AG08396 (cell line): ENCODE measurements at regions not wholly inside any gene's neighbourhood (a gene's known extent, or its start where the extent isn't known, plus 50 kb on each side); places are given as distances from the start of the nearest gene placed in this dataset.
"Not testable (repeated sequence)": the region's sequence is repeated elsewhere in the genome, so short reads cannot be mapped to it uniquely, and the experiment has no call there.

Experiments used
- DNase-seq: peaks from one replicate; pipeline ENCODE4 v3.0.0; 2012; ENCODE audit warnings: low spot score, mixed read lengths

- no peak for DNase-seq
Measured at GRCh38 chr6:3619800-3620199, 131.7 kb downstream of the PXDC1 start.

- DNase-seq = no peak
Measured at GRCh38 chr6:3619201-3619600, 132.3 kb downstream of the PXDC1 start.

DNA sequence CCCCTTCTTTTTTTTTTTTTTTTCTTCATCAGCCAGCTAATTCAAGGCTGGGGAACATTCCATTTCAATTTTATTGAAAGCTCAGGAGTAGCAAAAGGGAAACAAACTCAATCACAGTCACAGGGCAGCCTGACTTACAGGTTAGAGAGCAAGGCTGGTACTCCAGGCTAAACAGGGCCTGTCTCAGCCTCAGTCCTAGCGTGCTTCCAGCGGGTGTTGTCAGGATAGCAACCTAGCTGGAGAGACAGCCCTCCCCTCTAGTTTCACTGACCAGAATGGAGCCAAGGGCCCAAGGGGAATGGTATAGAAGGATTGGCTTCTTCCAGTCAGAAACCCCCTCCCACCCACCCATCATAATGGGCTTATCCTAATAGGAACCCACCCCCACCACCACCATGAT is 132.9 kb downstream of the PXDC1 start:
- DNase-seq = no peak

DNA sequence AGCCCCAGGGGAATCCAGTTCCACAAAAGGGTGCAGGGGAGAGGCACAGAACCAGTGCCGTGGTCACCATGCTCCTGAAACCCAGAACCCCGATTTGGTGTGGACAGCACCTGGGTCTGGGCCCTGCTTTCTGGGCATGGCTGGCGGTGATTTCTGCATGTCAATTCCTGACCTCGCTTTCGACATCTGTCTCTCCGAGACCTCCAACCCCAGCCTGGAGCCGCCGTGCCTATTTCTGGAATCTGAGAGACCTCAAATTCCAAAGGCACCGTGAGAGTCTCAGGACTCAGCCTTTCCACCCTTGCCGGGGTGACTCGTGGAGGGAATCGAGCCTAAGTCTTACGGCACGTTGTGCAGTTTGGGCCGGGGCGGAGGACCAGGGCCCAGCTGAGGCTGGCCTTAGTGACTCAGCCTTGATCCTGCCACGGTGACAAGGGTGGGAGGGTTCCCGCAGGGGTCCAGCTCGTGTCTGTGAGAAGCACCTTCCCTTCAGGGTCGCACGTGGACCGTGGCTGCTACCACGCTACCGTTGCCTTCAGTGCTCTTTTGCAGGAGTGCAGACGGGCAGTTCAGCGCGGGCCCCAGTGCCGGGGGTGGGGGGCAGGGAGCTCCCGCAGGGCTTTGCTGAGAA is 133.7 kb downstream of the PXDC1 start:
- DNase-seq = no peak

DNA sequence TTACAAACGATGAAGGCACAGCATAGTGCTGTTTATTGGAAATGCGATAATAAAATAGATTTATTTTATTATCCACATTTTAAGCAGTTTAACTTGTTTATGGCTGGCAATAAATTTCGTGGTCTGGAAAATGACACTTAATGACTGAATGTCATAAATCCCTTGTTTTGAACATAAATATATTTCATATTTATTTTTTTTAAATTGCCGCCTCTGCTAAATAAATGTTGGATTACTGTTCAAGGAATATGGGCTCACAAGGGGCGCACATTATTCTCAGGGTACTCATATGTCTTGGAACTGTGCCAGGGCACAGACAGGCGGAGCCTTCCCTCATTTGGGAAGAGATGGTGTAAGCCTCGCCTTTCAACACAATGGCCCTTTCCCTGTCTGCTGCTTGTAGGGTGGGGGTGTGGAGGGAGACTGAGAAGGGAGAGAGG is 134.3 kb downstream of the PXDC1 start:
- DNase-seq = no peak

DNA sequence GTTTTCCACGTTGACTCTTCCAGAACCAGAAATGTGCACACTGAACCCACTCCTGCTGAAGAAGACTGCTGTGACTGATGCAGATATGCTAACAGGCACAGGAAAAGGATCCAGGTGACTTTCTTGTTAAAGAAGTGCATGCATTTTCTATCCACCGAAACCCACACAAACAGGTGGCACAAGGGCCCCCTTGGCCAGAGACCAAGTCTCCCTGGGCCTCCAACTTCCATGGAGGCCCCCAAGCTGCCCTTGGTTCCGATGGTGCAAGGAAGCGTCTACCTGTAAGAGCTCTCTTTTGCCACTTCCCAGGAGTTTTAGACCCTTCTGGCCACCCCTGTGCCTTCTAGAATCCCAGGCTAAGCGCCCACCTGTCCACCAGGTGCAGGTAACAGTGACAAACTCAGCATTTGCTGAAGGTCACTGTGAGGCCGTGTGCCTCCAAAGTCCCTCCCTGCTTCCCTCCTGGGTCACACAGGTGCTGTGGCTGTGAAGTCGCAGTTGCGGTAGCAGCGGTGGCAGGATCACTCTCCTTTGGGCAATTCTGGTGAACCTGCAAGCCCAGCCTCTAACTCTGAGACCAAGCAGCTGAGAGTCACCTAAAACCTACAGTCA is 134.8 kb downstream of the PXDC1 start:
- DNase-seq = no peak

DNA sequence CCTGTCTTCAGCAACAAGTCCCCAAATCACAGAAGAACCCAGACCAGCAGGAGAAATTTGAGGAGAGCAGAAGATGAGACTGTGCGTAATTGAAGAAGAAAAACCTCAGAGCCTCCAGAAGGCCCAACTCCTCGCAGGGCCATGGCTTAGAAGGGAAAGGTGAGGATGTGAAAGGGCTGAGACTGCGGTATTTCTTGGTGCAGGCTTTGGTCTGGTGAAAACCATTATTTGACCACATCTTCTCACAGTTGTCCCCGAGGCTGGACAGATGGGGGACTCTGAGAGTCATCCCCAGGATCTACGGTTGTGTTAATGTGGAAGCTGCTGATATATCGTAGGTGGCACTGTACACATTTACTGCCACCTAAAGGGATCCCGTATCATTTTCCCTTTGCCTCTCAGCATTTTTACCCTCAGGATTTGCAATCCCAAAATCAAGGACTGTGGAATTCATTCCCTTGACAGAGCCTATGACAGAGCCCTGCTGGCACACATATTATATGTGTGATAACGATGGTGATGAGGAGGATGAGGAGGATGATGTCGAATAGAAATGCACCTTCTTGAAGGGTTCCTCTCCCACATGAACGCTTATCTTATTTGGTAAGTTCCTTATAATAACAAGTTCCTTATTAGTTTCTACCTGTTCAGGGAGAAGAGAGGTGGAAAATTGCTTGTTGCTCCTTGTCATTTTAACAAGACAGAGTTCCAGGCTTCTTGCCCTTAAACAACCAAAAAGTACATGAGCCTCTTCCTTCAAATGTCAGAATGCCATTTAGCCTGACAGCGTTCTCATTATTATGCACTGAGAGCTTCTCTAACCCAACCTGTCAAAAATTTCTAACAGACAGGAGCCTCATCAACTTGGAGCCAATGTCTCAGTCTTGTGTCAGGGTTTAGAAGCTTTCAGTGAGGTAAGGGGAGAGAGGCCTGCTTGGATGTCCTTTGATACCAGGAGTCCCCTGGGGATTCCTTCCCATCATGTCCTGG is 135.8 kb downstream of the PXDC1 start:
- DNase-seq = no peak

DNA sequence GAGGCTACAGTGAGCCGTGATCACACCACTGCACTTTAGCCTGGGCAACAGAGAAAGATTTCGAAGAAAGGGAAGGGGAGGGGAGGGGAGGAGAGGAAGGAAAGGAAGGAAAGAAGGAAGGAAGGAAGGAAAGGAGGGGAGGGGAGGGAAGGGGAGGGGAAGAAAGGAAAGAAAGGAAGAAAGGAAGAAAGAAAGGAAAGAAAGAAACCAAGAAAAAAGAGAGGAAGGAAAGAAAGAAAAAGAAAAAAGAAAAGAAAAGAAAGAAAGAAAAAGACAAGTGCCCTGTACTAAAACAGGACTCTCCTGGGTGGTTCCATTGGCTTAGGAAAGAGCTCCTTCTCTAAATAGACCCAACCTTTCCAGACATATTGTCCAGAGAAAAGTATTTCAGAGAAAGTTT is 136.6 kb downstream of the PXDC1 start:
- no peak for DNase-seq

- not testable (repeated sequence) for DNase-seq
Measured at GRCh38 chr6:3613565-3613964, 137.9 kb downstream of the PXDC1 start.

- peak; percentile 32 for DNase-seq
Measured at GRCh38 chr6:3612341-3613041, 139.0 kb downstream of the PXDC1 start.

GRCh38 chr6:3610921-3611320 is 140.6 kb downstream of the PXDC1 start:
- no peak for DNase-seq

GRCh38 chr6:3610206-3610605 is 141.3 kb downstream of the PXDC1 start:
- DNase-seq = no peak

DNA sequence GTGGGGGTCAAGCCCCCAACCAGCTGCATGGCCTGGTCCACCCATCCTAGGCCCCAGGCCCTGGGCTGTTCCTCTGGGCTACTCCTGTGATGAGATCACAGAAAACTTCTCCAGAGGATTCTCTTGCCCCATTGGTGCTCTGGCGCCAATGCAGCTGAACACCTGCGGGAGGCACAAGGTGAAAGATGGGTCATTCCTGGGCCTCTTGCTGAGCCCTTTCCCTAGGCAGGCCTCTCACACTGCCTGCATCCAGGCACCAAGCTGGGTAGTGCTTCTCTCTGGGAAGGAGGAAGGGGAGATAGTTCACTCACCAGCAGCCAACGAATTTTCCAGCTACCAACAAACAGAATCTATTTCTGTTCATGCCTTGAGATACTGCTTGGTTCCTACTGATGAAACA is 142.1 kb downstream of the PXDC1 start:
- DNase-seq = no peak

- DNase-seq = no peak
Measured at GRCh38 chr6:3608159-3608558, 143.4 kb downstream of the PXDC1 start.

DNA sequence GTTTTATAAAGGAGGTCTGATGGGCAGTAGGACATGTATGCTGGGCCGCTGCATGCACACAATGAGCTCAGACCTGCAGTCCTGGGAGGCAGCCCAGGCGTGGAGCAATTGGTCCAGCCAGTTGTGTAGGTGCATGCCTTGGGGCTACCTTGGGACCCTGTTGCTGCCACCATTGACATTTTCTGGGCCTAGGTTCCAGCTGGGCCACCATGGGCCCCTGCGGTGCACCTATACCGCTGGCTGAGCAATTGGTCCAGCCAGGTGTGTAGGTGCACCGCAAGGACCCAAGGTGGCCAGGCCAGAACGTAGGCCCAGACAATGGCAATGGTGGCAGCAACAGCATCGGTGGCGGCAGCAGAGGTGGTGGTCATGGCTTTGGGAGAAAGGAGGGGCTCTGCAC is 143.9 kb downstream of the PXDC1 start:
- DNase-seq = no peak

GRCh38 chr6:3607171-3607570 is 144.3 kb downstream of the PXDC1 start:
- DNase-seq = no peak

DNA sequence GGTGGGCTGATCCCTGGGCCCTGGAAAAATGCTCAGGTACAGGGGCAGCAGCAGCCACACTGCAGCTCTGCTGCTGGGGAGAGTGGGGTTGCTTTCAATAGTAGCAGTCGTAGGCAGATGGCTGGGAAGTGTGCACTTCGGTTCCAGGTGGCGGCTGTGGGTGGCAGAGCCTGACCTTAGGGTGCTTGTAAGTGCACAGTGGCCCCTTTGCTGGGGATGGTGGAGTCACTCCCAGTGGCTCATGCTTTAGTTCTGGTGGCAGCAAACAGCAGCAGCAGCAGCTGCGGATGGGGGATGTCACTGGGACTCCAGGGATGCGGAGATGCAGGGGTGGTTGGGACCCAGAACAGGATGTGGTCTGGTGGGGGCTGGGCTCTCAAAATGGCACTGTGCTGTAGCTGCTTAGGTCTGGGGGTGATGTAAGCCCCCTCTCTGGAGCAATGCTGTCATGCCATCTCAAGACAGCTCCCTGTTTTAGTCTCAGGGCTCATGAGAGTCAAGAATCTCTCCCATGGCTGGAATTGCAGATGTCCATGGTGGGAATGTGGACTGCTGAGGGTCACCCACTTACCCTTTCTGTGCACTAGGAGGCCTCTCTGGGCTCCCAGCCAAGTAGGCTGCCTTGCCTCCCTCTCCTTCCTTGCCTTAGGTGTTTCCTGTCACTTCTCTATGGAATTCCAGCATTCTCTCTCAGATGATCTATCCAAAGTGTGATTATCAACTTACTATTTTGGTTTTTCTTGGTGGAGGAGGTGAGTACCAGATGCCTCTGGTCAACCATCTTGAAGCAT is 146.7 kb upstream of the SLC22A23 start:
- no peak for DNase-seq

DNA sequence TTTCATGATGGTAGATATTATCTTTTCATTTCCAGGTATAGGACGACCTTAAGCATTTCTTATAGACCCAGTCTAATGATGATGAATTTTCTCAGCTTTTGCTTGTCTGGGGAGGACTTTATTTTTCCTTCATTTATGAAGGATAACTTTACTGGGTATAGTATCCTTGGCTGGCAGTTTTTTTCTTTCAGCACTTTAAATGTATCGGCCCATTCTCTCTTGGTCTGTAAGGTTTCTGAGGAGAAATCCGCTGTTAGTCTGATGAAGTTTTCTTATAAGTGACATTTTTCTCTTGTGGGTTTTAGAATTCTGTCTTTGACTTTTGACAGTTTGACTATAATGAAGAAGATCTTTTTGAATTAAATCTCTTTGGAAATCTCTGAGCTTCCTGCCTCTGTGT is 144.7 kb upstream of the SLC22A23 start:
- no peak for DNase-seq

DNA sequence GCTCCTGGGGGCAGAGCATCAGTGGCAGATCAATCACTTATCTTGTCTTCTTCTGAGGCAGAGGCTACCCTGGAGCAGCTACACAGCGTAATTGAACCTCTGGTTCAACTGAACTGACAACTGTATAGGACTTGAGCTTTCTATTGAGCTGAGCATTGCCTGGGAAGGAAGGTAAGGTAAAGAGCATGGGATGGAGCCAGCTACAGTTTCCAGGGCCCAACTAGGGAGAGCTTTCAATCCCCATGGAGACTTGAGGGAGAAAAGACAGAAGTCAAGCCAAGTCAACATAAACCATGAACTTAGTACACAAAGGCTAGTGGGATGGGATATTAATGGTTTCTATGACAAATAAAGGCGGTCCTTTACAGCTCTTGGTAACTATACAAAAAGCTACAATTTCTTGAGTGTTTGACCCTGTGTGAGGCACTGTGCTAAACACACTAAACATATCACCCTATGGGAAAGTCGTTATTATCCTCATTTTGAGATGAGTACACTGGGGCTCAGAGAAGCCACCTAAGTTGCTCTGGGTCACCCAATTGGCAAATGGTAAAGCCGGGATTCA is 140.7 kb upstream of the SLC22A23 start:
- no peak for DNase-seq

DNA sequence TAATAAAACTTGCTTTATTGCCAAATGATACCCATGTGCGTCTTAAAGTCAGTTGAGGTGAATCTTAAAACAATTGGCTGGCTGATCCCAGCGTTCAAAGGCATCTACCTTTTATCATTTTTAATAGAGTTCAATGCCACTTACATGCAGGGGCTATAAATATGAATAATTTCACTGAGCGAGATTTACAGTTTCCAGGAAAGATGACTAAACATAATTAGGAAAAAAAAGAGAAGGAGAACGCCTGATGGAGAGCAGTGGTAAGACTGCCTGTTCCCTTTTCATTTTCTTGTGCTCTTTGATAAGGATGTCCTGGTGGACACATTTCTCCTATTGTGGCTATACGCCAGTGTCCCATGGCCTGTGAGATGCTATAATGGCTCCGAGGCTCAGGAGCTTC is 139.9 kb upstream of the SLC22A23 start:
- DNase-seq = no peak

GRCh38 chr6:3594201-3594600 is 137.4 kb upstream of the SLC22A23 start:
- DNase-seq = no peak
